ENCODE measurements at regions not wholly inside any gene's neighbourhood (a gene's known extent, or its start where the extent isn't known, plus 50 kb on each side); places are given as distances from the start of the nearest gene placed in this dataset.

DNA sequence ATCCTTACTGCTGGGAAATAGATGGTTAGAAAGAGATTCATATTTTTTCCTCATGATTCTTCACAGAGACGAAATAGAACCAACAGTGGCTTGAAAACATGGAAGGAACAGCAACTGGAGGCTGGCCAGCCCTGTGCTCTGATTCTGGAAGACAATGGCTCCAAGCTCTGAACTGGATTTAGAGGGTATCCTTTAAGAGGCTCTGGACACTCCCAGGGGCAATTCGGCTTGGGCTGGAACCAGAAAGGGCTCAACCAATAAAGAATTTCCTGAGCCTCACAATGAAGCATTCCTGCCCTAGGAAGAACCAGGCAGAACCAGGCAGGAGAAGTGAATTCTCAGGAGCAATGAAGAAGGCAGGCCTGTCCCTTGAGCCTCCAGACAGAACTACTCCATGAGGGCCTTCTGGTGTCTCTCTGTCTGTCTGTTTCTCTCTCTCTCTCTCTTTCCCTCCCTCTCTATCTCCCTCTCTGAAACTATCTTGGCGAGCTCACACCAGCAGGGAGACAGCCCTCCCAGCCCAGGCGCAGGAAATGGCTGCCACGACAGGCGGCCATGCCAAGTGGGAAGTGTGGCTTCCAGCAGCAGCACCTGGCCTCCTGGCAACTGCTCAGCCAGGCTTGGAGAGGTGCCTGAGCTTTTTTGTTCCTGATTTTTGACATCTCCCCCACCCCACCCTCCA is 93.3 kb downstream of the RCN1 start:
- TF ChIP-seq MEF2A (IDR thresholded peaks at IDR 0.05; ENCODE audit: borderline replicate concordance, low read depth), result no peak
- H3K9ac ChIP-seq, result no peak overlapping the region
- H3K36me3 ChIP-seq (replicated peaks in 1 of 2; ENCODE audit: control insufficient read depth in 1 of 2, insufficient read depth in 2 of 2, low read length in 1 of 2), result no peaks in the 10 kb centered on the region
- WGBS (ENCODE audit: low lambda C conversion rate), result 35% methylated on average over 6 of the region's 6 CpGs
- DNase-seq, result no peak
- H3K27ac ChIP-seq (ENCODE audit: low read depth in 2 of 2, low read length in 1 of 2), result no peak overlapping the region
- H3K4me3 ChIP-seq (ENCODE audit: low read depth in 2 of 2, low read length in 1 of 2), result no peak overlapping the region
- ChIA-PET CTCF (interaction anchor here (0.7 to 11.0 kb wide), 3 partner anchors 8 to 132 kb away, joined by 3 to 214 read pairs (median 7); no protein-coding TSS in a partner anchor), POLR2A (no interaction called here)
- H3K79me2 ChIP-seq (ENCODE audit: insufficient read depth), result no peaks in the 10 kb centered on the region
- no peaks in the 10 kb centered on the region for H3K9me2 ChIP-seq
- H3K4me1 ChIP-seq (ENCODE audit: control insufficient read depth in 1 of 2, insufficient read depth in 2 of 2, low read depth in 1 of 2, low read length in 1 of 2), result no peaks in the 10 kb centered on the region
- H3F3A ChIP-seq (replicated peaks; ENCODE audit: insufficient read depth), result no peaks in the 10 kb centered on the region
- no peak overlapping the region for H3K4me2 ChIP-seq
- H3K27me3 ChIP-seq (ENCODE audit: insufficient read depth), result peaks cover 66% of the 10 kb centered on the region
- H3K9me3 ChIP-seq, result no peaks in the 10 kb centered on the region
- no peaks in the 10 kb centered on the region for H4K20me1 ChIP-seq (ENCODE audit: insufficient read depth)
- no peak overlapping the region for H2AFZ ChIP-seq (ENCODE audit: low read depth)

DNA sequence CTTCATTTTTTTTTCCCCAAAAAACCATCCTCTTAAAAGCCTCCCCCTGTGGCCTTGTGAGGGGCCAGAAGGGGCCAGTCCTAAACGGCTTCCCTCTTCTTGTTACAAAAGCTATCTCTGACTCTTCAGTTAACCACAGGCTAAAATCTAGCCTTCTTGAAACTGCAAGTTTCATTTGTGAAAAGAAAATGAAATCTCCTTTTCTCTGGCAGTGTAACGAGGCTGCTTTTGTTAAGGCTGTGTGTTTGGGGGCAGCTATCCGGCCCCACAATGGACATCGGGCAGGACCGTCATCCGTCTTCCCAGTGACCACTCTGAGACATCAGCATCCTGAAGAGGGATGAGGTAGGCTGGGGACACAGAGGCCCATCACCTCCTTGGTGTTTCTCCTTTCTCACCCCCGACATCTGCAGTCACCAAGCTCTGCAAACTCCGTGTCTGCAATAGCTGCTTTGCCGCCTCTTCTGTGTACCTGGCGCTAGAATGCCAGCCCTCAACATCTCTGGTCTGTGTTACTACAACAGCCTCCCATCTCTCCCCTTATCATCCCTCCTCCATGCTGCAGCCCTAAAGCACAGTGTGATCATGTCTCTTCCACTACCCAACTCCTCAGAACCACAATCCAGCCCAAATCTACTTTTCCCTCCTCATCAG is 94.0 kb downstream of the RCN1 start:
- Histone ChIP-seq H3K9ac (no peak overlapping the region), H3K27me3 (ENCODE audit: insufficient read depth) (peaks cover 68% of the 10 kb centered on the region), H3K27ac (ENCODE audit: low read depth in 2 of 2, low read length in 1 of 2) (no peak overlapping the region), H4K20me1 (ENCODE audit: insufficient read depth) (no peaks in the 10 kb centered on the region), H3K9me3 (no peaks in the 10 kb centered on the region), H3F3A (replicated peaks; ENCODE audit: insufficient read depth) (no peaks in the 10 kb centered on the region), H3K79me2 (ENCODE audit: insufficient read depth) (no peaks in the 10 kb centered on the region), H3K9me2 (no peaks in the 10 kb centered on the region), H3K36me3 (replicated peaks in 1 of 2; ENCODE audit: control insufficient read depth in 1 of 2, insufficient read depth in 2 of 2, low read length in 1 of 2) (no peaks in the 10 kb centered on the region), H3K4me3 (ENCODE audit: low read depth in 2 of 2, low read length in 1 of 2) (no peak overlapping the region), H3K4me1 (ENCODE audit: control insufficient read depth in 1 of 2, insufficient read depth in 2 of 2, low read depth in 1 of 2, low read length in 1 of 2) (no peaks in the 10 kb centered on the region), H2AFZ (ENCODE audit: low read depth) (no peak overlapping the region), H3K4me2 (no peak overlapping the region)
- TF ChIP-seq NFIC (IDR thresholded peaks at IDR 0.05; ENCODE audit: borderline replicate concordance) (no peak), RCOR1 (IDR thresholded peaks at IDR 0.05; ENCODE audit: low read length) (no peak), EZH2phosphoT487 (IDR thresholded peaks at IDR 0.05; ENCODE audit: borderline replicate concordance, low read depth) (no peak), GATA2 (CRISPR knock-in tag; IDR thresholded peaks at IDR 0.05) (no peak), FOXJ3 (CRISPR knock-in tag; IDR thresholded peaks at IDR 0.05) (no peak), FOXM1 (IDR thresholded peaks at IDR 0.05; ENCODE audit: low read depth) (no peak), RXRA (IDR thresholded peaks at IDR 0.05; ENCODE audit: borderline replicate concordance, low read depth) (no peak), MXI1 (IDR thresholded peaks at IDR 0.05; ENCODE audit: low read depth, low read length) (no peak)
- TF ChIP-seq, protein P1, sequence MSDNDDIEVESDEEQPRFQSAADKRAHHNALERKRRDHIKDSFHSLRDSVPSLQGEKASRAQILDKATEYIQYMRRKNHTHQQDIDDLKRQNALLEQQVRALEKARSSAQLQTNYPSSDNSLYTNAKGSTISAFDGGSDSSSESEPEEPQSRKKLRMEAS (IDR thresholded peaks at IDR 0.05; ENCODE audit: low read depth), result no peak
- TF ChIP-seq, protein P2, sequence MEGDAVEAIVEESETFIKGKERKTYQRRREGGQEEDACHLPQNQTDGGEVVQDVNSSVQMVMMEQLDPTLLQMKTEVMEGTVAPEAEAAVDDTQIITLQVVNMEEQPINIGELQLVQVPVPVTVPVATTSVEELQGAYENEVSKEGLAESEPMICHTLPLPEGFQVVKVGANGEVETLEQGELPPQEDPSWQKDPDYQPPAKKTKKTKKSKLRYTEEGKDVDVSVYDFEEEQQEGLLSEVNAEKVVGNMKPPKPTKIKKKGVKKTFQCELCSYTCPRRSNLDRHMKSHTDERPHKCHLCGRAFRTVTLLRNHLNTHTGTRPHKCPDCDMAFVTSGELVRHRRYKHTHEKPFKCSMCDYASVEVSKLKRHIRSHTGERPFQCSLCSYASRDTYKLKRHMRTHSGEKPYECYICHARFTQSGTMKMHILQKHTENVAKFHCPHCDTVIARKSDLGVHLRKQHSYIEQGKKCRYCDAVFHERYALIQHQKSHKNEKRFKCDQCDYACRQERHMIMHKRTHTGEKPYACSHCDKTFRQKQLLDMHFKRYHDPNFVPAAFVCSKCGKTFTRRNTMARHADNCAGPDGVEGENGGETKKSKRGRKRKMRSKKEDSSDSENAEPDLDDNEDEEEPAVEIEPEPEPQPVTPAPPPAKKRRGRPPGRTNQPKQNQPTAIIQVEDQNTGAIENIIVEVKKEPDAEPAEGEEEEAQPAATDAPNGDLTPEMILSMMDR (IDR thresholded peaks at IDR 0.05), result no peak
- WGBS (ENCODE audit: low lambda C conversion rate), result 31% methylated on average over 10 of the region's 10 CpGs
- CTCF ChIA-PET, result interaction anchor here (0.7 to 11.0 kb wide), 5 partner anchors 9 to 132 kb away, joined by 3 to 214 read pairs (median 5); no protein-coding TSS in a partner anchor
- no peak for DNase-seq
- POLR2A ChIA-PET, result no interaction called here
